ENCODE measurements at regions not wholly inside any gene's neighbourhood (a gene's known extent, or its start where the extent isn't known, plus 50 kb on each side); places are given as distances from the start of the nearest gene placed in this dataset.
"Not testable (repeated sequence)": the region's sequence is repeated elsewhere in the genome, so short reads cannot be mapped to it uniquely, and the experiment has no call there.

DNA sequence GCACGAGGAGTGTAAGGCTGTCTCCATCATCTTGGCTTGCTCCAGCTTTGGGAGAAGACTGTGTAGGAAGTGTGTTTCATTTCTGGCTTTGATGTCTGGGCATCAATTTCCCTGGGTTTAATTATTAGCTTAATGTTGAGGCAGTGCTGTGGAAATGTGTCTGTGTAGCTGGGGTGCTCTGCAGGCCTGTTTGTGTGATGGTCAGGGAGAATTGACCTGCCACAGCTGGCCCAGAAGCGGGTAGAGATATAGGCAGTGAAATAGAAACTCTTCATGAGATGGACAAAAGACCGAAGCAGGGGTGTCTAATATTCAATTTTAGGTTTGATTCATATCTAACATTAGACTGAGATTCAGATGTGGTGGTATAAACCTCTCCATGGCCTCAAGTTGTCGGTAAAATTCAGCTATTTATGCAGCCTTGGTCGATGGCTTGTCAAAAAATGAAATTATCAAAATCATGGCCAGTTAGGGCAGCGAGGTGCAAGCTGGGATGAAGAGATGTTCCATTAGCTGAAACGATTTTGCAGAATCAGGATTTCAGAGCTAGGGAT is 95.3 kb upstream of the SNX9 start:
- FAIRE-seq, result no peak

- FAIRE-seq, result no peak
These were observed 94.7 kb upstream of the SNX9 start for GRCh38 chr6:157728183-157728881.

DNA sequence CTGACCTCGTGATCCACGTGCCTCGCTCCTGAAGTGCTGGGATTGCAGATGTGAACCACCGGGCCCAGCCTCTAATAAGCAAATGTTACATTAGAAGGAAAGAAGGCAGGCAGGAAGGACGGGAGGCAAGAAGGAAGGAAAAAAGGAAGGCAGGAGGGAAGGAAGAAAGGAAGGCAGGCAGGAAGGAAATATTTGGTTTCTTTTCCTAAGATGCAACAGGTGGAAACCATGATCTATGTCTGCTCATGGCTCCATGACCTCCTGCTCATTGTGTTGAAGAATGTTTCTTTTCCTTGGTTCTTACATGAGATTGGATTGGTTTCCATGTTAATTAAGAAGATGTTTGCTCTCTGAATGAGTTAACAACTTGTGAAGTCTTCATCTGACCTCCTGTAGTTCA is 91.8 kb upstream of the SNX9 start:
- FAIRE-seq, result no peak

DNA sequence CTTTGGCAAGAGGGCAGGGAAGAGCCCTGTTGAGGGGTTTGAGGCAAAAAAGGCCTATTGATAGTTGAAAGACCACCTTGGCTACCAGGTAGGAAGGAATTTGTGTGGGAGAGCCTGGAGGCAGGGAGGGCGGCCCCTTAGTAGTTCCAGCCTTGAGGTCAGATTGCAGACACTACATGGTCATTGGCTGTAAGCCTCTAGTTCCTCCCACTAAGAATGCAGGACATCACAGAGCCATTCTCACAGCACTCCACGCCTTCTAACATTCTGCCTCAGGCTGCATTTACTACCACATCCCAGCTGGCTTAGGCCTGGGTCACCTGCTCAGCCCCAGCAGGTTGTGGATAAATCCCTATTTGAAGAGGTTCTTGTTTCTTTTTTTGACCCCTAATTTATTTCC is 91.0 kb upstream of the SNX9 start:
- FAIRE-seq, result no peak

- FAIRE-seq, result no peak
These were observed 90.5 kb upstream of the SNX9 start for GRCh38 chr6:157732416-157733161.

DNA sequence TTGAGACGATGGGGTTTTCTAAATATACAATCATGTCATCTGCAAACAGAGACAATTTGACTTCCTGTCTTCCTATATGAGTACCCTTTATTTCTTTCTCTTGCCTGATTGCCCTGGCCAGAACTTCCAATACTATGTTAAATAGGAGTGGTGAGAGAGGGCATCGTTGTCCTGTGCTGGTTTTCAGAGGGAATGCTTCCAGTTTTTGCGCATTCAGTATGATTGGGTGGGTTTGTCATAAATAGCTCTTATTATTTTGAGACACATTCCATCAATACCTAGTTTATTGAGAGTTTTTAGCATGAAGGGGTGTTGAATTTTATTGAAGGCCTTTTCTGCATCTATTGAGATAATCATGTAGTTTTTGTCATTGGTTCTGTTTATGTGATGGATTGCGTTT is 86.5 kb upstream of the SNX9 start:
- FAIRE-seq, result not testable (repeated sequence)

GRCh38 chr6:157741321-157741947 is 81.6 kb upstream of the SNX9 start:
- no peak for FAIRE-seq

DNA sequence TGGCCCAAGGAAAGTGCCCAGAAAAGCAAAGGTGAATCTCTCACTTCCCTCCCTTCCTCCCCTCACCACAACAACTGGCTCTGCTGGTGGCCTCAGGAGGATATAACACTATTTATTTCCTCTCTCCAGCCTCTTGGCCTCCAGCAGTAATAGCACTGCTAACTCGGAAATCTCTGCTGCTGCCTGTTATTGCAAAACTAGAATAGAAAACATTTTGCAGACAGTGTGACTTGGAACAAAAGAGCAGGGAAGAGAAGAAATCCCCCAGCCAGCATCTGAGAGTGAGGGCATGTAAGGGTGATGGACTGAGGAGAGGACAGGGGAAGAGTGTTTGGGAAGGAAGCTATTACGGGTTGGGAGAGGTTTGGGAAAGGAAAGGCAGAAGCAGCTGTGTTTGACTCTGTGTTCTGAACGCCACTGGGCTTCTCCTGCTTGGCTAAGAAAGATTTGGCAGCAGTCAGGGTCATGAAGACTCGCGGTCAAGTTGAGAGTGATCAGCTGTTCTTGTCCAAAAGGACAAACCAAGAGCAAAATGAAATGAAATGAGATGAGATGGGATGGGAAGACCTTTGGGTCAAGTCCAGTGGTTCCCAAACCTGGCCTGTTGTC is 81.0 kb upstream of the SNX9 start:
- FAIRE-seq, result no peak

DNA sequence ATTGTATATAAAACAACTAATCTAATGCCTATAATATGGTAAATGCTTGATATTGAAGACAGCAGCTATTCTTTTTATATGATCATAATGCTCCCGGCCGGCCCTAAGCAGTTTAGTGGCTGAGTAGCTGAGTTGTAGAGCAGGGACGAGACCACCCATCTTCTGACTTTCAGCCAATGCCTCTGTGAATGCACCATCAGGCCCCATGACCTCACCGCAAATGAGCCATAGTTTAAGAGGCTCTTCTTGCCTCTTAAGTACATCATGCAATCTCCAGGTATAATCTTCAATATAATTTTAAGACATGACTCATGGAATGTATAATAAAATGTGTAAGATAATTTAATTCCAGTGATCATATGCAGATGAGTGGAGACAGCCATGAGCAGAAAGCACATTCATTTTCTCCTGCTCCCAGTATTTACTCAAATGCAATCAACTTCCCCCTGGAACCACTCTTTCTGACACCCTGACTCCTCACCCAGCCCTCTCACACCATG is 78.9 kb upstream of the SNX9 start:
- FAIRE-seq, result no peak

GRCh38 chr6:157746897-157747296 is 76.1 kb upstream of the SNX9 start:
- no peak for FAIRE-seq

- no peak for FAIRE-seq
These were observed 75.7 kb upstream of the SNX9 start for GRCh38 chr6:157747370-157747769.

DNA sequence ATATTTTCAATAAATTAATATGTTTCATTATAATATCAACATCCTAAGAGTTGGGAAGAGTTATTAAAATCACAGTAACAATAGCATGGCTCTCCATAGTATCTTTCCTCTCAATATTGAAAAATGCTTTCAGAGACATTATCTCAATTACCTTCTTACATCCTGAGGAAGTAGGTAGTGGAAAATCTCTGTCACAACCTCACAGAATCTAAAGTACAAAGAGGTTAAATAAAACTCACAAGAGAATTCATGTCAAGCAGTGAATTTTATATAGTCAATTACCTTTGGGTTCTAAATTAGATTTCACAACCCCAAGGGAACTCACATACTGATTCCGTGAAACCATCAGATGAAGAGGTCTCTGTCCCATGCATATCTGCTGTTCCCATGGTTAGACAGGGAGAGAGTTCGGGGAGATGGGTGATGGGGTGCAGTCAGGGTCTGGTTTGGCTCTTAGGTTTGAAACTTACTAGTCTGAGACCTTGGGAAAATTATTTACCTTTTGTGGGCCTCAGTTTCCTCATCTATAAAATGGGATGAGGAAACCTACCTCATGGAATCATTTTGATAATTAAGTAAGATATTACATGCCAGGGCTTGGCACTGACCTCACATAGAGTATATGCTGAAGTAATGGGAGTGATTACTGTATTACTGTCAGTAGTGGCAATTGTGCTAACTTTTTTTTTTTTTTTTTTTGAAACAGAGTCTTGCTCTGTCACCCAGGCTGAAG is 74.0 kb upstream of the SNX9 start:
- no peak for FAIRE-seq

- FAIRE-seq, result not testable (repeated sequence)
These were observed 72.1 kb upstream of the SNX9 start for GRCh38 chr6:157750973-157751372.

GRCh38 chr6:157751547-157752200 is 71.4 kb upstream of the SNX9 start:
- no peak for FAIRE-seq

DNA sequence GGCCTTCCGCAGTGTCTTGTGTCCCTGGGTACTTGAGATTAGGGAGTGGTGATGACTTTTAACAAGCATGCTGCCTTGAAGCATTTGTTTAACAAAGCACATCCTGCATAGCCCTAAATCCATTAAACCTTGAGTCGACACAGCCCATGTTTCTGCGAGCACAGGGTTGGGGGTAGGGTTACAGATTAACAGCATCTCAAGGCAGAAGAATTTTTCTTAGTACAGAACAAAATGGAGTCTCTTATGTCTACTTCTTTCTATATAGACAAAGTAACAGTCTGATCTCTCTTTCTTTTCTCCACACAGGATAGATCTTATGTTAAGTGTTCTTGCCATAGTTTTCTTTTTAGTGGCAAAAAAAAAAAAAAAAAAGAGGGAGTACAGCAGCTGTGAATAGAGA is 70.2 kb upstream of the SNX9 start:
- not testable (repeated sequence) for FAIRE-seq

- no peak for FAIRE-seq
These were observed 69.8 kb upstream of the SNX9 start for GRCh38 chr6:157753291-157753690.

- not testable (repeated sequence) for FAIRE-seq
These were observed 69.2 kb upstream of the SNX9 start for GRCh38 chr6:157753801-157754200.

- FAIRE-seq, result no peak
These were observed 68.7 kb upstream of the SNX9 start for GRCh38 chr6:157754351-157754750.

GRCh38 chr6:157755032-157755745 is 67.9 kb upstream of the SNX9 start:
- no peak for FAIRE-seq

GRCh38 chr6:157755746-157756411 is 67.2 kb upstream of the SNX9 start:
- no peak for FAIRE-seq
